ENCODE measurements at regions not wholly inside any gene's neighbourhood (a gene's known extent, or its start where the extent isn't known, plus 50 kb on each side); places are given as distances from the start of the nearest gene placed in this dataset.

DNA sequence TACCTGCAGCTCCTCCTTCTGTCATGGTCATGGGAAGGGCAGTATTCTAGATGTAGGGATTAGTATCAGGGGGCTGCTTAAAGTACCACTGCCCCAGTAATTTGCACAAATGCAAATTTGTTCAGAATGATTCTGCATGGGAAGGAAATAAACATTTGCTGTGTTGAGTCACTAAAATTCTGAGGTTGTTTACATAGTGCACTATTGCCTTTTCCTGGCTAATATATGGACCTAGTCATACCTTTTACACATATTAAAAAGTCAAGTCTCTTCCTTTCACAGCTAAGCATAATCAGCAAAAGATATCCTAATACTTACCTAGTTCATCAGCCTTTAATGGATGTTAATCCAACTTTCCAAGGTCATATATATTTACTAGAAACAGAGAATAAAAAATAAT lies 746.4 kb upstream of the NR2F2 start:
- H3K79me2 ChIP-seq (replicated peaks; ENCODE audit: insufficient read depth) = no peaks in the 10 kb centered on the region
- no peaks in the 10 kb centered on the region for H3K36me3 ChIP-seq (ENCODE audit: insufficient read depth)
- H3K27ac ChIP-seq (ENCODE audit: low read depth) = no peak overlapping the region
- no peak overlapping the region for H3K4me3 Mint-ChIP-seq
- no peak overlapping the region for H3K27ac Mint-ChIP-seq
- no peak overlapping the region for H3K4me3 ChIP-seq
- no peak for DNase-seq (ENCODE audit: low spot score)
- no peaks in the 10 kb centered on the region for H3K36me3 Mint-ChIP-seq (ENCODE audit: low read depth)
- no peaks in the 10 kb centered on the region for H3F3A ChIP-seq (replicated peaks; ENCODE audit: low read depth)
- H4K20me1 ChIP-seq (replicated peaks; ENCODE audit: insufficient read depth) = no peaks in the 10 kb centered on the region
- H3K4me2 ChIP-seq = no peak overlapping the region
- H3K27me3 Mint-ChIP-seq (ENCODE audit: insufficient read depth, low read depth, poor library complexity) = no peaks in the 10 kb centered on the region
- TF ChIP-seq JUNB (IDR thresholded peaks at IDR 0.05; ENCODE audit: unreplicated experiment) (no peak), REST (IDR thresholded peaks at IDR 0.05; ENCODE audit: unreplicated experiment) (no peak), ZNF331 (CRISPR knock-in tag; IDR thresholded peaks at IDR 0.05; ENCODE audit: low read depth) (no peak), ZNF114 (CRISPR knock-in tag; IDR thresholded peaks at IDR 0.05) (no peak), EZH2phosphoT487 (IDR thresholded peaks at IDR 0.05; ENCODE audit: unreplicated experiment) (no peak), NANOG (IDR thresholded peaks at IDR 0.05; ENCODE audit: borderline replicate concordance) (no peak), POLR2AphosphoS5 (IDR thresholded peaks at IDR 0.05; ENCODE audit: low read depth) (no peak), STAT1 (IDR thresholded peaks at IDR 0.05; ENCODE audit: unreplicated experiment) (no peak), CREB1 (CRISPR knock-in tag; IDR thresholded peaks at IDR 0.05; ENCODE audit: low read depth) (no peak), EZH2 (IDR thresholded peaks at IDR 0.05; ENCODE audit: low read depth, unreplicated experiment) (no peak)
- TF ChIP-seq, protein P1, sequence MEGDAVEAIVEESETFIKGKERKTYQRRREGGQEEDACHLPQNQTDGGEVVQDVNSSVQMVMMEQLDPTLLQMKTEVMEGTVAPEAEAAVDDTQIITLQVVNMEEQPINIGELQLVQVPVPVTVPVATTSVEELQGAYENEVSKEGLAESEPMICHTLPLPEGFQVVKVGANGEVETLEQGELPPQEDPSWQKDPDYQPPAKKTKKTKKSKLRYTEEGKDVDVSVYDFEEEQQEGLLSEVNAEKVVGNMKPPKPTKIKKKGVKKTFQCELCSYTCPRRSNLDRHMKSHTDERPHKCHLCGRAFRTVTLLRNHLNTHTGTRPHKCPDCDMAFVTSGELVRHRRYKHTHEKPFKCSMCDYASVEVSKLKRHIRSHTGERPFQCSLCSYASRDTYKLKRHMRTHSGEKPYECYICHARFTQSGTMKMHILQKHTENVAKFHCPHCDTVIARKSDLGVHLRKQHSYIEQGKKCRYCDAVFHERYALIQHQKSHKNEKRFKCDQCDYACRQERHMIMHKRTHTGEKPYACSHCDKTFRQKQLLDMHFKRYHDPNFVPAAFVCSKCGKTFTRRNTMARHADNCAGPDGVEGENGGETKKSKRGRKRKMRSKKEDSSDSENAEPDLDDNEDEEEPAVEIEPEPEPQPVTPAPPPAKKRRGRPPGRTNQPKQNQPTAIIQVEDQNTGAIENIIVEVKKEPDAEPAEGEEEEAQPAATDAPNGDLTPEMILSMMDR (conservative IDR thresholded peaks at IDR 0.05; ENCODE audit: low read depth in 2 of 2) = no peak
- TF ChIP-seq, protein P2, sequence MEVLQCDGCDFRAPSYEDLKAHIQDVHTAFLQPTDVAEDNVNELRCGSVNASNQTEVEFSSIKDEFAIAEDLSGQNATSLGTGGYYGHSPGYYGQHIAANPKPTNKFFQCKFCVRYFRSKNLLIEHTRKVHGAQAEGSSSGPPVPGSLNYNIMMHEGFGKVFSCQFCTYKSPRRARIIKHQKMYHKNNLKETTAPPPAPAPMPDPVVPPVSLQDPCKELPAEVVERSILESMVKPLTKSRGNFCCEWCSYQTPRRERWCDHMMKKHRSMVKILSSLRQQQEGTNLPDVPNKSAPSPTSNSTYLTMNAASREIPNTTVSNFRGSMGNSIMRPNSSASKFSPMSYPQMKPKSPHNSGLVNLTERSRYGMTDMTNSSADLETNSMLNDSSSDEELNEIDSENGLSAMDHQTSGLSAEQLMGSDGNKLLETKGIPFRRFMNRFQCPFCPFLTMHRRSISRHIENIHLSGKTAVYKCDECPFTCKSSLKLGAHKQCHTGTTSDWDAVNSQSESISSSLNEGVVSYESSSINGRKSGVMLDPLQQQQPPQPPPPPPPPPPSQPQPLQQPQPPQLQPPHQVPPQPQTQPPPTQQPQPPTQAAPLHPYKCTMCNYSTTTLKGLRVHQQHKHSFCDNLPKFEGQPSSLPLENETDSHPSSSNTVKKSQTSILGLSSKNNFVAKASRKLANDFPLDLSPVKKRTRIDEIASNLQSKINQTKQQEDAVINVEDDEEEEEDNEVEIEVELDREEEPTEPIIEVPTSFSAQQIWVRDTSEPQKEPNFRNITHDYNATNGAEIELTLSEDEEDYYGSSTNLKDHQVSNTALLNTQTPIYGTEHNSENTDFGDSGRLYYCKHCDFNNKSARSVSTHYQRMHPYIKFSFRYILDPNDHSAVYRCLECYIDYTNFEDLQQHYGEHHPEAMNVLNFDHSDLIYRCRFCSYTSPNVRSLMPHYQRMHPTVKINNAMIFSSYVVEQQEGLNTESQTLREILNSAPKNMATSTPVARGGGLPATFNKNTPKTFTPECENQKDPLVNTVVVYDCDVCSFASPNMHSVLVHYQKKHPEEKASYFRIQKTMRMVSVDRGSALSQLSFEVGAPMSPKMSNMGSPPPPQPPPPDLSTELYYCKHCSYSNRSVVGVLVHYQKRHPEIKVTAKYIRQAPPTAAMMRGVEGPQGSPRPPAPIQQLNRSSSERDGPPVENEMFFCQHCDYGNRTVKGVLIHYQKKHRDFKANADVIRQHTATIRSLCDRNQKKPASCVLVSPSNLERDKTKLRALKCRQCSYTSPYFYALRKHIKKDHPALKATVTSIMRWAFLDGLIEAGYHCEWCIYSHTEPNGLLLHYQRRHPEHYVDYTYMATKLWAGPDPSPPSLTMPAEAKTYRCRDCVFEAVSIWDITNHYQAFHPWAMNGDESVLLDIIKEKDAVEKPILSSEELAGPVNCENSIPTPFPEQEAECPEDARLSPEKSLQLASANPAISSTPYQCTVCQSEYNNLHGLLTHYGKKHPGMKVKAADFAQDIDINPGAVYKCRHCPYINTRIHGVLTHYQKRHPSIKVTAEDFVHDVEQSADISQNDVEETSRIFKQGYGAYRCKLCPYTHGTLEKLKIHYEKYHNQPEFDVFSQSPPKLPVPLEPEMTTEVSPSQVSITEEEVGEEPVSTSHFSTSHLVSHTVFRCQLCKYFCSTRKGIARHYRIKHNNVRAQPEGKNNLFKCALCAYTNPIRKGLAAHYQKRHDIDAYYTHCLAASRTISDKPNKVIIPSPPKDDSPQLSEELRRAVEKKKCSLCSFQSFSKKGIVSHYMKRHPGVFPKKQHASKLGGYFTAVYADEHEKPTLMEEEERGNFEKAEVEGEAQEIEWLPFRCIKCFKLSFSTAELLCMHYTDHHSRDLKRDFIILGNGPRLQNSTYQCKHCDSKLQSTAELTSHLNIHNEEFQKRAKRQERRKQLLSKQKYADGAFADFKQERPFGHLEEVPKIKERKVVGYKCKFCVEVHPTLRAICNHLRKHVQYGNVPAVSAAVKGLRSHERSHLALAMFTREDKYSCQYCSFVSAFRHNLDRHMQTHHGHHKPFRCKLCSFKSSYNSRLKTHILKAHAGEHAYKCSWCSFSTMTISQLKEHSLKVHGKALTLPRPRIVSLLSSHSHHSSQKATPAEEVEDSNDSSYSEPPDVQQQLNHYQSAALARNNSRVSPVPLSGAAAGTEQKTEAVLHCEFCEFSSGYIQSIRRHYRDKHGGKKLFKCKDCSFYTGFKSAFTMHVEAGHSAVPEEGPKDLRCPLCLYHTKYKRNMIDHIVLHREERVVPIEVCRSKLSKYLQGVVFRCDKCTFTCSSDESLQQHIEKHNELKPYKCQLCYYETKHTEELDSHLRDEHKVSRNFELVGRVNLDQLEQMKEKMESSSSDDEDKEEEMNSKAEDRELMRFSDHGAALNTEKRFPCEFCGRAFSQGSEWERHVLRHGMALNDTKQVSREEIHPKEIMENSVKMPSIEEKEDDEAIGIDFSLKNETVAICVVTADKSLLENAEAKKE (CRISPR knock-in tag; IDR thresholded peaks at IDR 0.05) = no peak
- TF ChIP-seq, protein P3, sequence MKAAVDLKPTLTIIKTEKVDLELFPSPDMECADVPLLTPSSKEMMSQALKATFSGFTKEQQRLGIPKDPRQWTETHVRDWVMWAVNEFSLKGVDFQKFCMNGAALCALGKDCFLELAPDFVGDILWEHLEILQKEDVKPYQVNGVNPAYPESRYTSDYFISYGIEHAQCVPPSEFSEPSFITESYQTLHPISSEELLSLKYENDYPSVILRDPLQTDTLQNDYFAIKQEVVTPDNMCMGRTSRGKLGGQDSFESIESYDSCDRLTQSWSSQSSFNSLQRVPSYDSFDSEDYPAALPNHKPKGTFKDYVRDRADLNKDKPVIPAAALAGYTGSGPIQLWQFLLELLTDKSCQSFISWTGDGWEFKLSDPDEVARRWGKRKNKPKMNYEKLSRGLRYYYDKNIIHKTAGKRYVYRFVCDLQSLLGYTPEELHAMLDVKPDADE (IDR thresholded peaks at IDR 0.05) = no peak
- no peaks in the 10 kb centered on the region for H3K9me2 ChIP-seq (ENCODE audit: insufficient read depth)
- no peak for ATAC-seq
- H3K4me1 ChIP-seq (ENCODE audit: insufficient read depth) = no peaks in the 10 kb centered on the region
- no peaks in the 10 kb centered on the region for H3K27me3 ChIP-seq (ENCODE audit: insufficient read depth)
- H2AFZ ChIP-seq = no peak overlapping the region
- H3K4me1 Mint-ChIP-seq = no peaks in the 10 kb centered on the region
- H3K9me3 Mint-ChIP-seq = no peaks in the 10 kb centered on the region
